ENCODE measurements at regions not wholly inside any gene's neighbourhood (a gene's known extent, or its start where the extent isn't known, plus 50 kb on each side); places are given as distances from the start of the nearest gene placed in this dataset.

DNA sequence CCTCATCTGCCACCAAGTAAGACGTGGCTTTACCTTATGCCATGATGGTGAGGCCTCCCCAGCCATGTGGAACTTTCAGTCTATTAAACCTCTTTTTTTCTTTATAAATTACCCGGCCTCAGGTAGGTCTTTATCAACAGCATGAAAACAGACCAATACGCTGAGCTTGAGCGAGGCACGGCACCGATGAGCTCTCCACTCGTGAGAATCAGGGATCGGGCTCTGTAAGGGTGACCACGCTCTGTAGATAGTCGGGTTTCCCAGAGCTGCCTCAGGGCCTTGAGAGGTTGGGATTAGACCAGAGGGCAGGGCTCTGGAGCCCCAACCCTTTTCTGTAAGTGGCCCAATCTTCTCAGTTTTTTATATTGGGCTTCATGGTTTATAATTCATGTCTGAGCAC, 360.3 kb upstream of the MYT1L start:
- Mint-ChIP-seq H3K9me3 (no peaks in the 10 kb centered on the region), H3K27ac (ENCODE audit: unreplicated experiment) (peak overlapping the region; percentile 75), H3K4me3 (no peak overlapping the region), H3K27me3 (ENCODE audit: low read depth) (peaks cover 22% of the 10 kb centered on the region), H3K4me1 (peaks cover 19% of the 10 kb centered on the region), H3K36me3 (ENCODE audit: low read depth) (no peaks in the 10 kb centered on the region)
- no peak for DNase-seq (ENCODE audit: low read depth, low spot score)
- TF ChIP-seq, protein P1, sequence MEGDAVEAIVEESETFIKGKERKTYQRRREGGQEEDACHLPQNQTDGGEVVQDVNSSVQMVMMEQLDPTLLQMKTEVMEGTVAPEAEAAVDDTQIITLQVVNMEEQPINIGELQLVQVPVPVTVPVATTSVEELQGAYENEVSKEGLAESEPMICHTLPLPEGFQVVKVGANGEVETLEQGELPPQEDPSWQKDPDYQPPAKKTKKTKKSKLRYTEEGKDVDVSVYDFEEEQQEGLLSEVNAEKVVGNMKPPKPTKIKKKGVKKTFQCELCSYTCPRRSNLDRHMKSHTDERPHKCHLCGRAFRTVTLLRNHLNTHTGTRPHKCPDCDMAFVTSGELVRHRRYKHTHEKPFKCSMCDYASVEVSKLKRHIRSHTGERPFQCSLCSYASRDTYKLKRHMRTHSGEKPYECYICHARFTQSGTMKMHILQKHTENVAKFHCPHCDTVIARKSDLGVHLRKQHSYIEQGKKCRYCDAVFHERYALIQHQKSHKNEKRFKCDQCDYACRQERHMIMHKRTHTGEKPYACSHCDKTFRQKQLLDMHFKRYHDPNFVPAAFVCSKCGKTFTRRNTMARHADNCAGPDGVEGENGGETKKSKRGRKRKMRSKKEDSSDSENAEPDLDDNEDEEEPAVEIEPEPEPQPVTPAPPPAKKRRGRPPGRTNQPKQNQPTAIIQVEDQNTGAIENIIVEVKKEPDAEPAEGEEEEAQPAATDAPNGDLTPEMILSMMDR (conservative IDR thresholded peaks at IDR 0.05): no peak

DNA sequence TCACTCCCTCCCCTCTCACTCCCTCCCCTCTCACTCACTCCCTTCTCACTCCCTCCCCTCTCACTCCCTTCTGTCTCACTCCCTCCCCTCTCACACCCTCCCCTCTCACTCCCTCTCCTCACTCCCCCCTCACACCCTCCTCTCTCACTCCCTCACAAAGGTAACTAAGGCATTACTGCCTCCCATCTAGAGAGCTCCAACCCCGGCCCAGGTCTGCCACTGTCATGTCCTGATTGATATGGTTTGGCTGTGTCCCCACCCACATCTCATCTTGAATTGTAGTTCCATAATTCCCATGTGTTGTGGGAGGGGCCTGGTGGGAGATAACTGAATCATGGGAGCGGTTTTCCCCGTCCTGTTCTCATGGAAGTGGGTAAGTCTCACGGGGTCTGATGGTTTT, 359.9 kb upstream of the MYT1L start:
- Mint-ChIP-seq H3K27me3 (ENCODE audit: low read depth) (peaks cover 22% of the 10 kb centered on the region), H3K4me3 (no peak overlapping the region), H3K27ac (ENCODE audit: unreplicated experiment) (peak overlapping the region; percentile 75), H3K4me1 (peaks cover 19% of the 10 kb centered on the region), H3K36me3 (ENCODE audit: low read depth) (no peaks in the 10 kb centered on the region), H3K9me3 (no peaks in the 10 kb centered on the region)
- DNase-seq (ENCODE audit: low read depth, low spot score): no peak
- TF ChIP-seq, protein P1 (conservative IDR thresholded peaks at IDR 0.05): no peak

DNA sequence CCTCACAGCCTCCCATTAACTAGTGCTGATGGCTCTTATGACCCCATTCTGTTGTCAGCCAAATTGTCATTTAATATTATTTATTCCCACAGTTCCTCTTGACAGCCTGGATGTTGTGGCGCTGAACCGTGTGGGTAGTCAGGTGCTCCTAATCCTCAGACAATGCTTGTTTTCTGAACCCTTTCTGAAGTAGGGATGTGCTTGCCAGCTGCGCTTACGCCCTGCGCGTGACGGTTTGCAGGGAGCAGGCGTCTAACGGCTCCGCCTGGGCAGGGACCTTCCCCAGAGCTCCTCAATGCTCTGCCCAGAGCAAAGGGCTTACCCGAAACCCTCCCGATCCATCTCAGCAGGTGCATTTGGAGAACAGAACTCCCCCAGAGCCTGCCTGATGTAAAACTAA, 358.2 kb upstream of the MYT1L start:
- TF ChIP-seq, protein P1 (conservative IDR thresholded peaks at IDR 0.05): no peak
- peaks cover 6% of the 10 kb centered on the region for H3K27me3 Mint-ChIP-seq (ENCODE audit: low read depth)
- no peak overlapping the region for H3K27ac Mint-ChIP-seq (ENCODE audit: unreplicated experiment)
- peaks cover 9% of the 10 kb centered on the region for H3K4me1 Mint-ChIP-seq
- no peaks in the 10 kb centered on the region for H3K9me3 Mint-ChIP-seq
- DNase-seq (ENCODE audit: low read depth, low spot score): no peak
- no peak overlapping the region for H3K4me3 Mint-ChIP-seq
- no peaks in the 10 kb centered on the region for H3K36me3 Mint-ChIP-seq (ENCODE audit: low read depth)

DNA sequence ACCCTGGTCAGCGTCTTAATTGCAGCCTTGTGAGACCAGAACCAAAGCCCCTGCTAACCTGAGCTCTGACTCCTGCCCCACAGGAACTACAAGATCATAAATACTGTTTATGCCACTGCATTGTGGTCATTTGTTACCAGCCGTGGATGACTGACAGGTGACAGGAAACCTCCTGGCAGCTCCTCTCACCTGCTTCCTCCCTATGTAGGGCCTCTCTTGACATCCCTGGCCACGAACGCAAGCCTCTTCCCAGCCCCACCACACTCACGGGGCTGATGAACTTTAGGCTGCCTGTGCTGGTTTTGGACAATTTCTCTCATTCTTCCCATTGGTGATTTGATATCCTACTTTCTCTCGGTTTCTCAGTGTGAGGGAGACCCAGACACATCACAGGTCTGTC, 357.2 kb upstream of the MYT1L start:
- TF ChIP-seq, protein P1 (conservative IDR thresholded peaks at IDR 0.05): no peak
- Mint-ChIP-seq H3K4me3 (no peak overlapping the region), H3K27ac (ENCODE audit: unreplicated experiment) (no peak overlapping the region), H3K36me3 (ENCODE audit: low read depth) (no peaks in the 10 kb centered on the region), H3K9me3 (no peaks in the 10 kb centered on the region), H3K4me1 (peaks cover 9% of the 10 kb centered on the region), H3K27me3 (ENCODE audit: low read depth) (peaks cover 6% of the 10 kb centered on the region)
- no peak for DNase-seq (ENCODE audit: low read depth, low spot score)

DNA sequence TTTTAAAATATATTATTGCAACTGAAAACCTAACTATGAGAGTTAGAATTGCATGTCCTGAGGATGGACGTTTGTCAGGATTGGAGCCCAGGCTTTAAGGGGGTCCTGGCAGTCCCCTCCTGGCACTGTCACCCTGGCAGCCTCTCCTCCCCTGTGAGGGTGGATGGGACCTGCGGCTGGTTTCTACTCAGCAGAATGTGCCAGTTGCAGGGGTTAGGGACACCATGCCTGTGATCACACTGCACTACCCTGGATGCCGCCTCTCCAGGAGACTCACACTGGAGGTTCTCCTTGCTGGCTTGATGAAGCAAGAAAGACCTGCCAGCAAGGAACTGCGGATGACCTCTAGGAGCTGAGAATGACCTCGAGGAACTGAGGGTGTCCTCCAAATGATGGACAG, 356.7 kb upstream of the MYT1L start:
- DNase-seq (ENCODE audit: low read depth, low spot score): no peak
- TF ChIP-seq, protein P1 (conservative IDR thresholded peaks at IDR 0.05): no peak
- H3K4me1 Mint-ChIP-seq: peaks cover 7% of the 10 kb centered on the region

DNA sequence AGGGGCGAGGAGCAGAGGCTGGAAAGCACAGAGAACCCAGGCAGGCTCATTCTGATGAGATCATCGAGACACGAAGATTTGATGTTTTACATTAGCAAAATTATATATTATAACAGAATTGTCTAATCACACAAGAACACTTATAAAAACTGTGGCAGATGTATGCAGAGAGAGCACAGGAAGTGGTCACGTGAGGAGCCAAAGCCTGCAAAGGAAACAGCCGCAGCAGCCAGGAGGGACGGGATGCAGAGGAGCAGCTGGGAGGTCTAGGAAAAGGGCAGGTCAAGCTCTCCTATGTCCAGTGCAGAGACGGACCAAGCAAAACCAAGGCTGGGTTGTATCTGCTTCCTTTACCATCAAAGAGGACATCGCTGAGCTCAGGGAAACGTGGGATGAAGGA, 355.1 kb upstream of the MYT1L start:
- Mint-ChIP-seq H3K4me3 (no peak overlapping the region), H3K27ac (ENCODE audit: unreplicated experiment) (no peak overlapping the region), H3K36me3 (ENCODE audit: low read depth) (no peaks in the 10 kb centered on the region), H3K27me3 (ENCODE audit: low read depth) (no peaks in the 10 kb centered on the region), H3K9me3 (peaks cover 3% of the 10 kb centered on the region), H3K4me1 (peaks cover 8% of the 10 kb centered on the region)
- DNase-seq (ENCODE audit: low read depth, low spot score): no peak
- TF ChIP-seq, protein P1 (conservative IDR thresholded peaks at IDR 0.05): no peak

More for the DNA sequence above, 356.7 kb upstream of the MYT1L start:
- H3K27ac Mint-ChIP-seq (ENCODE audit: unreplicated experiment): no peak overlapping the region
- no peak overlapping the region for H3K4me3 Mint-ChIP-seq
- H3K36me3 Mint-ChIP-seq (ENCODE audit: low read depth): no peaks in the 10 kb centered on the region
- peaks cover 3% of the 10 kb centered on the region for H3K27me3 Mint-ChIP-seq (ENCODE audit: low read depth)
- H3K9me3 Mint-ChIP-seq: no peaks in the 10 kb centered on the region
